Anterior cingulate cortex (tissue), 58 donors: ENCODE measurements at regions not wholly inside any gene's neighbourhood (a gene's known extent, or its start where the extent isn't known, plus 50 kb on each side); places are given as distances from the start of the nearest gene placed in this dataset.
"Not testable (repeated sequence)": the region's sequence is repeated elsewhere in the genome, so short reads cannot be mapped to it uniquely, and the experiment has no call there.

Experiments
- DNase-seq, 58 donors: peaks; one replicate each; lab custom pipeline; 2025; lab: John Stamatoyannopoulos, UW

GRCh38 chr10:117741524-117741923, 199.0 kb downstream of the EMX2 start:
- DNase-seq, result no peak

- no peak for DNase-seq
These were observed 201.0 kb downstream of the EMX2 start for GRCh38 chr10:117743509-117743908.

- DNase-seq, result no peak
These were observed 202.8 kb downstream of the EMX2 start for GRCh38 chr10:117745301-117745700.

- DNase-seq, result peak in 2 of 58 donors; percentile 14 to 25
These were observed 204.2 kb downstream of the EMX2 start for GRCh38 chr10:117746541-117747448.

GRCh38 chr10:117747636-117748035, 205.1 kb downstream of the EMX2 start:
- no peak for DNase-seq

- no peak for DNase-seq
These were observed 205.5 kb downstream of the EMX2 start for GRCh38 chr10:117748058-117748457.

GRCh38 chr10:117750616-117751015, 208.1 kb downstream of the EMX2 start:
- no peak for DNase-seq

- DNase-seq, result no peak
These were observed 208.7 kb downstream of the EMX2 start for GRCh38 chr10:117751259-117751658.

- no peak for DNase-seq
These were observed 209.6 kb downstream of the EMX2 start for GRCh38 chr10:117752103-117752502.

- no peak for DNase-seq
These were observed 212.5 kb downstream of the EMX2 start for GRCh38 chr10:117754770-117755658.

- DNase-seq, result no peak
These were observed 213.1 kb downstream of the EMX2 start for GRCh38 chr10:117755659-117756014.

GRCh38 chr10:117757086-117757720, 214.7 kb downstream of the EMX2 start:
- DNase-seq, result peak in 1 of 58 donors; percentile 21

GRCh38 chr10:117759266-117759665, 216.7 kb downstream of the EMX2 start:
- no peak for DNase-seq

- DNase-seq, result no peak
These were observed 219.1 kb downstream of the EMX2 start for GRCh38 chr10:117761695-117762094.

GRCh38 chr10:117762126-117762818, 219.7 kb downstream of the EMX2 start:
- DNase-seq, result no peak

GRCh38 chr10:117762819-117763172, 220.2 kb downstream of the EMX2 start:
- DNase-seq, result no peak

- no peak for DNase-seq
These were observed 221.0 kb downstream of the EMX2 start for GRCh38 chr10:117763528-117763927.

GRCh38 chr10:117768333-117769042, 225.9 kb downstream of the EMX2 start:
- no peak for DNase-seq

- DNase-seq, result no peak
These were observed 233.0 kb downstream of the EMX2 start for GRCh38 chr10:117775526-117775925.

GRCh38 chr10:117777222-117777621, 234.7 kb downstream of the EMX2 start:
- not testable (repeated sequence) for DNase-seq
